Ishikawa (cell line): ENCODE measurements at regions not wholly inside any gene's neighbourhood (a gene's known extent, or its start where the extent isn't known, plus 50 kb on each side); places are given as distances from the start of the nearest gene placed in this dataset.

ENCODE experiments used
- CREB1 ChIP-seq: IDR thresholded peaks from 2 replicates; pipeline ENCODE4 v1.6.1; 2012; ENCODE audit warnings: low read depth
- EP300 ChIP-seq: IDR thresholded peaks from 2 replicates; pipeline ENCODE4 v1.6.1; 2012; ENCODE audit warnings: borderline replicate concordance
- FOXM1 ChIP-seq: IDR thresholded peaks from 2 replicates; pipeline ENCODE4 v1.6.1; 2012; ENCODE audit warnings: low read depth, borderline replicate concordance
- TEAD4 ChIP-seq: IDR thresholded peaks from 2 replicates; pipeline ENCODE4 v1.6.1; 2012
- TF ChIP-seq, protein P1 (sequence below): IDR thresholded peaks from 2 replicates; pipeline ENCODE4 v1.6.1; 2012

DNA sequence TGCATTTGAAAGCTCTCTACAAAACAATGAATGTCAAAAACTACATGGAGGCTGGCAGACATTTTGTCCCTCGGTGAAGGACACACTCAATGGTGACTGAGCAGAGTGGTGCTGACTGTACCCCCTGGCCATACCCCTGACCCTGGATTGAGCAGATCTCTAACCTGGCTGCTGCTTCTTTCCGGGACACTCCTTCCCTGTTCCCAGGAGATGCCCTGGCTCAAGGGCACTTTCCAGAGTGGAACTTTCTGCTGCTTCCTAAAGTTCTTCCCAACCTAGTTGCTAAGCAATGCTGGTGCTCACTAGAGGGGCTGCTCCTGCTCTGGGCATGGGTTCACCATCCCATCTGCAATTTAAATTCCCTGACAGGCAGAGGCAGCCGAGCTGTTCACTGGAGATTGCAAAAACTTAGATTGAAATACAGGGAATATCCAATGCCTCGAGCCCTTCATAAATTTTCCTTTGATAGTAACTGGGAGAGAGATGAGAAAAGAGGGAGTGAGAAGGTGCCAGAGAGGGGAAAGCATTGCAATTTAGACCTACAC is 384.3 kb upstream of the PODXL start:
- TF ChIP-seq FOXM1 = no peak
- TF ChIP-seq TEAD4 = no peak
- TF ChIP-seq, protein P1, sequence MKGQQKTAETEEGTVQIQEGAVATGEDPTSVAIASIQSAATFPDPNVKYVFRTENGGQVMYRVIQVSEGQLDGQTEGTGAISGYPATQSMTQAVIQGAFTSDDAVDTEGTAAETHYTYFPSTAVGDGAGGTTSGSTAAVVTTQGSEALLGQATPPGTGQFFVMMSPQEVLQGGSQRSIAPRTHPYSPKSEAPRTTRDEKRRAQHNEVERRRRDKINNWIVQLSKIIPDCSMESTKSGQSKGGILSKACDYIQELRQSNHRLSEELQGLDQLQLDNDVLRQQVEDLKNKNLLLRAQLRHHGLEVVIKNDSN = no peak
- TF ChIP-seq EP300 = no peak
- TF ChIP-seq CREB1 = no peak
